GM18511 (cell line): ENCODE measurements at regions not wholly inside any gene's neighbourhood (a gene's known extent, or its start where the extent isn't known, plus 50 kb on each side); places are given as distances from the start of the nearest gene placed in this dataset.
"Not testable (repeated sequence)": the region's sequence is repeated elsewhere in the genome, so short reads cannot be mapped to it uniquely, and the experiment has no call there.

ENCODE experiments used
- ATAC-seq: cut with Tn5 transposase; IDR thresholded peaks from one replicate; pipeline ENCODE4 v1.9.1; 2021; ENCODE audit warnings: mild to moderate bottlenecking, moderate library complexity; ENCODE audit not compliant: unreplicated experiment

DNA sequence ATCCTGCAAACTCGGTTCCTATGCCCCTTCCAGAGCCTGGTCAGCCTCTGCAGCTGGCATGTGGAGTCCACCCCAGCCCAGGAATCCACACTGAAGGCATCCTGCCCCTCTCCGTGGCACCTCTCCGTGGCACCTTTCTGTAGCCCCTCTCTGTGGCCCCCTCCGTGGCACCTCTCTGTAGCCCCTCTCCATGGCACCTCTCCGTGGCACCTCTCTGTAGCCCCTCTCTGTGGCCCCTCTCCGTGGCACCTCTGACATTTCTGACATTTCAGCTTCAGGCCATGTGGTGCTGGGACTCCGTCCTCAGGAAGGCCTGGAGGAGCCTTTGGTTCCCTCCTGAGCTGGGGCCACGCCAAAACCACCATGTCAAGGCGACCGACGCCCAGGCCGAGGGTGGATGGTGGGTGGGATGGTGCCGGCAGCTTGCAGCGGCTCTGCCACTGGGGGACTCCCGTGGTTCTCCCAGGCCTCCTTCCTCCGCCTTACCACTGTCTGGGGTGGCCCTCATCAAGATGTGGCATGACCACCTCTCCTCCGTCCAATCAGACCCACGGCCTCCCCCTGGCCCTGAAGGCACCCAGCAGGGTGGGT, 1518.5 kb downstream of the BRD1 start:
- ATAC-seq: no peak

DNA sequence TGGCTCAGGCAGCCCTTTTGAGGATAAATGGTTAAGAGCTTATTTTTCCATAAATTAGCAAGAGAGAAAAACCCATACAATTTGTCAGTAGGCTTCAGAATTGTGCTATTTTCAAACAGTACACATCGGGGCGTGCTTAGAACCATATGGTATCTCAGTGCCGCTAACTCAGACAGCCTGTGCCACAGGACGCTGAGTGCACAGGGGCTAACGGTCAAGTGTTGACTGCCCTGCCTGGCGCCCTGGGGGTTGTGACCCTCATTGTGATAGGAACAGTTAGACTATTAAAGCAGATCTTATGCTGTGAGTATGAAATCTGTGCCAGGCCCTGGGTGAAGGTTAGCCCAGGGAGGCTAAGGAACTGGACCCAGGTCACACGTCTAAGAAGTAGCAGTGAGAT, 1519.7 kb downstream of the BRD1 start:
- ATAC-seq: no peak

DNA sequence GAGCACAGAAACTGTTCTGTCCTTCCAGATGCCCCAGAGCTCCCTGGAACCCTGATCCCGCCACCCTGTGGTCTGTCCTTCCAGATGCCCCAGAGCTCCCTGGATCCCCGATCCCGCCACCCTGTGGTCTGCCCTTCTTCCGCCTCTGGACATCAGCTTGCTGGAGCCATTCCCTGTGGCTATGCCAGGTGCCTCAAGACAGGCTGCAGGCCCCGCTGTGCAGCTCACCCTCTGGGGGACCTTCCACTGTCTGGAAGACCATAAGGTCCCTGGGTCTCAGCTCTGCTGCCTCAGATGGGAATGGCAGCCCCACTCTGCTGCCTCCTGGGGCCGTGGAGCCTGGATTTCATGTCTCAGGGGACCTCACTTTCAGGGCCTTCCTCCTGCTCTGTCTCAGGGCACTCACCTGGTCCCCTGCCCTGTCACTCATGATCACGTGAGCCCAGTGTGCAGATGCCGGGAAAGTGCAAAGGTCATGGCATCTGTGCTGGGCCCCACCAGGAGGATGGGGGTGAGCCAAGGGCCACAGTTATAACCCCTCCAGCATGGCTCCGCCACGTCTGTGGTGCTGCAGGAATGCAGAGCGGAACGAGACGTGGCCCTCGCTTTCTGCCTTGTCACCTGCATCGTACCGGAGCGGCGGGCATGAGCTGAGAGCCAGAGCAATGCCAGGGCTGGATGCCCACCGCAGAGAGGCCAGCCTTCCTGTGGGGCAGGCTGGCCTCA, 1520.7 kb downstream of the BRD1 start:
- ATAC-seq: no peak

DNA sequence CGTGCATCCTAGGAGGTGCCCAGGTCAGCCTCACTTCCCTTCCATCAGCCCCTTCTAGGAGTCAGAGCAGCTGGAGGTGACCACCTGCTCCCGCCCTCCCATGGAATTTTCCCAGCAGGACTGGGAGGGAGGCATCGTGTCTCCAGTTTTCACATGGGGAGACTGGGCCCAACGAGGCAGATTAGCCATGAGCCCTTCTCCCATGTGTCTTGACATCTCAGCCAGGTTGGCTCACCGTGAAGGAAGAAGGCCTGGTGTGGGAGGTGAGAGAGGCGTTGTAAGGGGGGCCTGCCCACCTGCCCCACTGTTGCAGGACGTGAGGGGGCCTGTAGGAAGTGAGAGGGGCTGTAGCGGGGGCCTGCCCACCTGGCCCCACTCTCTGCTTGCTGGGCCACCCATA, 1521.4 kb downstream of the BRD1 start:
- ATAC-seq: no peak

DNA sequence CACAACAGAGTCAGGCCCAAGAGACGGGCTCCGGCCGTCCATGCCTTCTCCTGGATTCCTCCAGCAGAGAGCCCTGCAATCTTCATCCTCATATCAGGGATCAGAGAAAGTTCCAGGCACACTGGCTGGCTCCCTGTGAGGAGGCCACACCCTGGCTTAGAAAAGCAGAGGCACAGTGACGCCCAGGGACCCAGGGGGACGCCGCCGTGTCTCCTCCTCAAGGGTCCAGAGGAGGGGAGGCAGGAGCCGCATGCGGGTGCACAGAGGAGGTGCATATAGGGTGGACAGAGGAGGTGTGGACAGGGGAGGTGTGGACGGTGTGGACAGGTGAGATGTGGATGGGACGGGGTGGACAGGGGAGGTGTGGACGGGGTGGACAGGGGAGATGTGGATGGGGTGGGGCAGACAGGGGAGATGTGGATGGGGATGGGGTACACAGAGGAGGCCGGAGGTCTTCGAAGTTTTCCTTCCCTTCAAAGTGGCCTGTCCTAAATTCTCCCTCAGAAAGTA, 1521.9 kb downstream of the BRD1 start:
- ATAC-seq: no peak

DNA sequence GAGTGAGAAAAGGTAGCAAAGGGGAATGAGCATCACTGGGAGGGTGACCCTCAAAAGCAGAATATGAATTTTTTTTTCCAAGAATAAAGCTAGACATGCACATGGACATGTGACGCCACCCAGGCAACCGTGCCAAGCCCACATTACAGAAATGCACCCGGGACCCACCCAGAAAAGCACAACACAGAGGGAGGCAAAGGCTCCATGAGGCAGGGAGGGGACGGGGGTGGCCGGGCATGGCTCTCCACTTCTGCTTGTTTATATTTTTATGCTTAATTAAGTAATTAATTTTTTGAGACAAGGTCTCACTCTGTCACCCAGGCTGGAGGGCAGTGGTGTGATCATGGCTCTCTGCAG, 1524.3 kb downstream of the BRD1 start:
- no peak for ATAC-seq

DNA sequence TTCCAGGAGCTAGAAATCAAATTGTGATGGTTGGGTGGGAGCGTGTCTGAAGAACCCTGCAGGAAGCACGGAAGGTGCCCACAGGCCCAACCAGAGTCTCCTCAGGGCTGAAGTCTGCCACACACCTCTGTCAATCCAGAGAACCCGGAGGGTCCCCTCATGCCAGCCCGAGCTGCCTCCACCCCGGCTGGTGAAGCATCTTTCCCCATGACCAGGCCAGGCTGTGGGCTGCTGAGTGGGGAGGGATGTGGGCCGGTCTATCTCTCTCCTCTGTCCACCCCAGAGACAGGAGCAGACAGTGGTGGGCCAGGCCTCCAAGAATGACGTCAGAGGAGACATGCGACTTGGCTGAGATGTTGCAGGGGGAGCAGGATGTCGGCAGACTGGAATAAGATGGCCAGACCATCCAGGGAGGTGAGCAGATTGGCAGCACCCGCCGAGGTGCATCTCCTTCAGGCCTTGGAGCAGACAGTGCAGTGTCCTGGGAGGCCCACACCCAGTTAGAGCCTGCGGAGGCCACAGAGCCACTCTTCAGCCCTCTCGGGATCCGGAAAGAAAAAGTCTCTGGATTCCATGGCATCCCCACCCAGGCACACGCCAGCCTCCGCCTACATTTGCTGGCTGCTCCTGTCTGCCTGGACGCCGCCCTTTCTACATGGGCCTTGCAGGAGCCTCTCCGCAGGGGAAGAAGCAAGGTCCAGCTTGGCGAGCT, 1524.9 kb downstream of the BRD1 start:
- no peak for ATAC-seq

DNA sequence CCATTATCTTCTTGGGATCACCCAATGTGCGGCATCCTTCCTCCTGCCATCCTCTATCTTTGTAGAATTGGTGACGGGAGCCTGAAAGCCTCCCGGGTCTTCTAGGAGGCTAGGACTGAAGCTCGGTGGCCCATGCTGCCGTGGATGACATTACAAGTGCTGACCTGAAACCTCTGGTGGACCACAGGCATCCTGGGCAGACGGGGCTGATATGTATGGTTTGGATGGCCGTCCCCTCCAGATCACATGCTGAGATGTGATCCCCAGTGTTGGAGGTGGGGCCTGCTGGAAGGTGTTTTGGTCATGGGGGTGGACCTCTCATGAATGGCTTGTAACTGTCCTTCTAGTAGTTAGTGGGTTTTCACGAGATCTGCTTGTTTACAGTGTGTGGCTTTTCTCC, 1525.8 kb downstream of the BRD1 start:
- no peak for ATAC-seq

DNA sequence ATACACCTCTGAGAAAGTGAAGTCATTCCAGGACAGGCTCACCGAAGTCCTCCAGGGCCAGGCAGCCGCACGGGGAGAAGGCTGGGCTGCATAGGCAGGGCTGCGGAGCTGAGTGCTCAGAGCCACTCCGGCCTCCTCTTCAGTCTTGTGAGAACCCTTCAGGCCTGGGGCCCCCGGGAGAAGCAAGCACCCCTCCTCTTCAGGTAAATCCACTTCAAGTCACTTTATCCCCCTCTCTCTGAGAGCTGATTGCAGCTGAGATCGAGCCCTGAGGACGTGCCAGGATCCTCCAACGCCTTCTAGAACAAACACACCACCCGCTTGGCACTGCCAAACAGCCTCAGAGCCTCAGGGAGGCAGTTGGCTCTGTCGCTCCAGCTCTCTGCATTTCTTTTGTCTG, 1526.3 kb downstream of the BRD1 start:
- ATAC-seq: no peak

DNA sequence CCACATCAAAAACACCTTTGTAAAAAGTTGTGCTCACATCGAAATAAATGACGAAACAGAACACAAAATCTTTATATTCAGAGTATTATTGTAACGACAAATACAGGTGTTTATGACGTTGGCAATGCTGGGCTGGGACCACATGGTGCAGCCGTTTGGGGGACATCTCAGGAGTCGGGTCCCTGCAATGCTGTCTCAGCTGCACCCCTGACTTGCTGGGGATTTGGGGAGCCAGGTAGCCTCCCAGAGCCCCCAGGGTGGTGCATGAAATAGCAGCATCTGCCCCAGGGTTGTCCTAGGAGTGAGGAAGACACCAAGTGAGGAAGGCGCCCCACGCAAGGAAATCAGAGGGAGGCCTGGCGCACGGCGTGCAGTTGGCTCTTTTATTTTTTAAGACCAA, 1526.8 kb downstream of the BRD1 start:
- no peak for ATAC-seq

DNA sequence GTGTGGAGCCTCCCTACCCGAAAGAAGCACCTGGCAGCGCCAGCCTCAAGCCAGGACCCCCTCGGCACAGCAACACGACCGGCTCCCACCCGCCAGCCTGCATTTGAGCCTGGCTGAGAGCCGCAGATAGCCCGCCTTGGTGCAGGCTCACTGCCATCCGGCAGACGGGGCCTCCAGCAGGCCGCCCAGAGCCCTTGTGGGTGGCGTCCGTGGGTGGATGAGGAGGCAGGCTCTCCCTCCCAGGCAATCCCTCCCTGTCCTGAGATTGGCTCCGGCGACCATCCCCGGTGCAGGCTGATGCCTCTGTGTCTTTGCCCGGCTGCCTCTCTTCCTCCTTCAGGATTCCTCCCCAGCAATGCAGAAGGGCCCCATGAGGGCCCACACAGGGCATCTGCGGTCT, 1527.9 kb downstream of the BRD1 start:
- no peak for ATAC-seq

DNA sequence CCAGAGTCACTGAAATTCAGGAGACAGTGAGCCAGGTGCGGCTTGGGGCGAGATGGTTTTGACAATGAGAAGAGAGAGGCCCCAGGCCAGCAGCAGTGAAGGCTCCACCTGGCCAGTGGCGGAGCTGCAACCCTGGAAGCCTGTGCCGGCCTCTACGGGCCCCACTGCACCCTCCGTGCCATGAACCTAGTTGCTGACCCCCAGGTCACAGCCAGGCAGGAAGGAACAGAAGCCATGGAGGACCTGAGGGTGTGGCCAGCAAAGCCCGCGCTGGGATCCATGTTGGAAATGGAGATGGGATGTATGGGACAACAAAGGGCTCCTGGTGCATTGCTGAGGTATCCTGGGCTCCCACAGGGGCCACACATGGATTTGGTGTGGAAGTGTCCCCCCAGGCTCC, 1528.5 kb downstream of the BRD1 start:
- ATAC-seq: no peak

DNA sequence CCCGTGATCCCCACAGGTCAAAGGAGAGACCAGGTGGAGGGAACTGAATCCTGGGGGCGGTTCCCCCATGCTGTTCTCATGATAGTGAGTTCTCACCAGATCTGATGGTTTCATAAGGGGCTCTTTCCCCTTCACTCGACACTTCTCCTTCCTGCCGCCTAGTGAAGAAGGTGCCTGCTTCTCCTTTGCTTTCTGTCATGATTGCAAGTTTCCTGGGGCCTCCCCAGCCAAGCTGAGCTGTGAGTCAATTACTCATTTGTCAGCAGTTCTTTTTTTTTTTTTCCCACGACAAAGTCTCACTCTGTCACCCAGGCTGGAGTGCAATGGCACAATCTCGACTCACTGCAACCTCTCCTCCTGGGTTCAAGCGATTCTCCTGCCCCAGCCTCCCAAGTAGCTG, 1530.4 kb downstream of the BRD1 start:
- ATAC-seq: no peak

DNA sequence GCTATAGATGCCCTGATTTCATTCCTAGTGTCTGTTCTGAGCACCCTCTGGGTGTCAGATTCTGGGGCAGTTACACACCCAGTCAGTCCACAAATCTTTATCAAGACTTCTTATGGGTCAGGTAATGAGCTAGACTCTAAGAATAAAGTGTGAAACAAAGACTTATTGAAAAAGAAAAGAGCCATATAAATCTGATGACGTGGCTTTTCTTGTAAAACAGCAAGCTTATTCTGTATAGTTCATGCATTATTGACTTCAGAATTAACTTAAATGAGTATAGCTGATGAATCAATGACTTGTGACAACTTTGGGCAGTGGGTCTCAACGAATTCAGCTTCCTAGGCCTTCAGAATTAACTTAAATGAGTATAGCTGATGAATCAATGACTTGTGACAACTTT, 1527.5 kb downstream of the TBC1D22A start:
- not testable (repeated sequence) for ATAC-seq

DNA sequence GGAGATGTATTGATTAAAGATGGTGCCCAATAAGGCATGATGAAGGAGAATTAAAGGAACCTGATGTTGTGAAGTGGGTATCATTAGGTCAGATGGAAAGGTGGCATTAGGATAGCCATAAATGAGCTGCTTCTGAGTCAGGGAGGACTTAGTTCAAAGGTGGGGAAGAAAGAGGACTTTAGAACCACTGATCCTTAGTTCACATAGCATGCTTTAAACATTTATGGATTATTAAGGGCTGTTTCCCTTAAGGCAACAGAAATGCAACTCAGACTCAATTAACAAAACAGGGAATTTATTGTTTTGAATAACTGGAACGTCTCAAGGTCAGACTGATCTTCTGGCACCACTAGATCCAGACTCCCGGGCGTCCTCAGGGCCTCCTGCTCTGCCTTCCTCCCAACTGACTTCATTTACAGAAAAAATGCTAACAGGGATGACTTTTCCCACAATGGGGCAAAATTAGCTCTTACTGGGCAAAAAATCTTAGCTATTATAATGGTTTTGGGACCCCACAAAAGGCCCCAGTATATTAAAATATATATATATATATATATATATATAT, 1526.0 kb downstream of the TBC1D22A start:
- no peak for ATAC-seq

DNA sequence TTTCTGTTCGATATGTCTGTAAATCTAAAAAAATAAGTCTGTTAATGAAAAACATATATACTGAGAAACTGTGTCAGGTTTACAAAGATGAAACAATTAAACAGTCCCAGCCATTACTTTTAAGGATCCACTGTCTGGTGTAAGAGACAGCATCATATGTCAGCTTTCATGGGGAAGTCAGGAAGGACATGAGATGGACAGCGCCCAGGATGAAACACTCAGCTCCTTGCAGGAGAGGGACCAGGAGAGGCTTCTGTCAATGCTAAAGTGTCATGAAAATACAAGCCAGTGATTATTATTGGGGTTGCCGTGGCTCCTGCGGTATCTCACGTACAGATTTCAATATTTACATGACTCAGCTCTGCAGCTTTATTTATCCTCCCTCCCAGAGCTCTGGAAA, 1524.6 kb downstream of the TBC1D22A start:
- ATAC-seq: no peak

DNA sequence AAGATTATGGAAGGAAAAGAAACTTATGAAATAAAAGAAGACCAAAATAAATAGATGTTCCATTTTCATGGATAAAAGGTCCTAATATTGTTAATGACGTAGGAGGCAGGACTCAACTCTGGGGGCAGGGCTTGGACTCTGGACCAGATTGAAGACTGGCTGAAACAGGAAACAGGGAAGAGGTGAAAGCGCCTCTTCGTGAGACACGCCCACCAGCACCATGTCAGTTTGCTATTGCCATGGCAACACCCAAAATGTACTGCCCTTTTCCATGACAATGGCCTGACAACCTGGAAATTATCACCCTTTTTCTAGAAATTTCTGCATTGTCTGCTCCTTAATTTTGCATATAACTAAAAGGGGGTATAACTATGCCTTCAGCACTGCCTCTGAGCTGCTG, 1522.2 kb downstream of the TBC1D22A start:
- no peak for ATAC-seq

DNA sequence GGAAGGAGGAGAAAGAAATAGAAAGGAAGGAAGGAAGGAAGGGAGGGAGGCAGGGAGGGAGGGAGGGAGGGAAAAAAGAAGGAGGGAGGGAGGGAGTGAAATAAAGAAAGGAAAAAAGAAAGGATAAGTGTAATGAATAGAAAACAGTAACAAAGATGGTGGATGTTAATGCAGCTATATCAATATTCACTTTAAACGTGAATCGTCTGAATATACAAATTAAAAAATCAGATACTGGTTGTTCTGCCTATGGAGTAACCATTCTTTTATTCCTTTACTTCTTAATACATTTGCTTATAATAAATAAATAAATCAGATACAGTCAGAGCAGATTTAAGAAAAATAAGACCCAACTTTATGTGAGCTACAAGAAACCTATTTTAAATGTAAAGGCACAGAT, 1520.4 kb downstream of the TBC1D22A start:
- no peak for ATAC-seq

DNA sequence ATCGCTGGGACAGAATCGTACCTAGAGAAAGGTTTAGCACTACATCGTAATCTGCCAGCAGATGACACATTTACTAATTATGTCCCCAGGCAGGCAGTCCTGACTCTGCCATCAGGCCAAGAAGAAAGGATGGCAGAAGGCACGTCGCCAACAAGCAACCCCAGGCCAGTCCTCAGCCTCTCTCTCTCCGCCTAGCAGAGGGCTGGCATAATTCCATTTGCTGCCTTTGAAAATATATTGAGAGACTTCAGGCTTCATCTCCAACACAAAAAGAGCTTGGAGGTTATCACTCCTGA, 1517.0 kb downstream of the TBC1D22A start:
- no peak for ATAC-seq

DNA sequence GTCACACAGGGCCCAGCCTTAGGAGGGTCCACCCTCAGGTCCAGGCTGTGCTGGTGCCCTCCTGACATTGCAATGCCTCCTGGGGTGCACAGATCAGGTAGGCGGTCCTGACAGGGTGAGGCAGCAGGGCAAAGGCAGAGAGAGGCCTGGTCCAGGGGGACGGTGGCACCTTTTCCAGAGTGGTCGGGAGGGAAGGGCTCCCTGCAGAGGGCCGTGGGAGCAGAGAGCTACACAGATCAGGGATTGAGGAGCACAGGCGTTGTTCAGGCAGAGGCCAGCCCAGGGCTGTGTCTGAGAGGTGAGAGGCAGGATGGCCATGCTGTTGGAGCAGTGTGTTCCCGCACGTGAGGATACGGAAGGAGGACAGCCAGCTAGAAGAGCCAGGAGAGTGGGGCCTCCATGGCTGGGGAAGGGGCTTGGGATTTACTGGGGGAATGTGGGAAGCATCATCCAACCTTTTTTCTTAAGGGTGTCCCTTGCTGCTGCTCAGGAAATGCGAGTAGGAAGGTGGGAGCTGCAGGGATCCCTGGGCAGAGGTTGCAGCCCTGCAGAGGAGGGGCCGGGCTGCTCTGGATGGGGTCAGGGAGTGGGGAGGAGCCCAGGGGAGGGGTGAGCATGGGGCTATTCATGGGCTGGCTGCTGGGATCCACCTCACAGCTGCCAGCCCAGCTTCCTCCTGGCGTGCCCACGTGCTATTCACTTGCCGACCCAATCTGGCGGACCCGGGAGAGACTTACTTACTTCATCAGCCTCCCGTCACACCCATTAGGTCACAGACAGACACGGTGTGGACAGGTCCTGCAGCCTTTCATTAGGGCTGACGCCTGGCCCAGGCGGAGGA, 1516.4 kb downstream of the TBC1D22A start:
- no peak for ATAC-seq

DNA sequence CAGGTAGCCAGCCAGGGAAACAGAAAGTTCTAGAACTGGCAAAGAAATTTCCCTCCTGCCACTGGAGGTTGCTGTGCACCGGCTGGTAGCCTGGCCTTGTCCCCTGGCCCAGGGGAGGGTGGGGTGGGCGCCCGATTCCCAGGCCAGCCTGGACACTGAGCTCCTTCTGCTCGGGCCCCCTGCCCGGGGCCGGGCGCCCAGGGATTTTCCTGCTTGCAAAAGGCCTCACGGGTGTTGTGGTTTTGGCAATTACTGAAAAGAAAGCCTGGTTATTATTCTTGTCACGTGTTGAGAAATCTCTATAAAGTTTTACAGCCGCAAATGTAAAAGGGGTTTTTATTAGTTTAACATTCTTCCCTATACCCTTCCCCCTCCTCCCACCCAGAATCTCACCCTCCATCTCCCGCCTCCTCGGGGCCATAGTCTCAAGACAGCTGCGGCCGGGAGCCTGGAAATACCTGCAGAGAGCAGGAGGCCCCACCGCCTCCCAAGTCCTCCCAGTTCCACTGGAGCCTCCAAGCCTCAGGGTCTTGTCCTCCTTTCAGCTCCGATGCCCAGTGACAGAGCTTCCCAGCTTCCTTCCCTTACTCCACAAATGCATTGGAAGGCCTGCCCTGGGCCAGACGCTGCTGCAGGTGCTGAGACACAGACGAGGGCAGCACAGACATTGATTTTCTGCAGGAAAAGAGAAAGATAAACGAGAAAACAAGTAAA, 1515.6 kb downstream of the TBC1D22A start:
- no peak for ATAC-seq
